BJ (cell line): ENCODE measurements at regions not wholly inside any gene's neighbourhood (a gene's known extent, or its start where the extent isn't known, plus 50 kb on each side); places are given as distances from the start of the nearest gene placed in this dataset.
A peak's percentile ranks its signal among the peaks of the same experiment; 100 is the strongest.

Source experiments
- CTCF ChIA-PET: fragments of 350-600 bp; formaldehyde crosslinking; extraction: SDS; loops from one replicate; lab custom pipeline; 2021; ENCODE audit warnings: antibody characterized with exemption, inconsistent platforms; lab: Yijun Ruan, JAX
- POLR2A ChIA-PET: fragments of 300-600 bp; sonication (Branson Sonifier 250); formaldehyde crosslinking; extraction: SDS; loops from one replicate; lab custom pipeline; 2021; ENCODE audit warnings: antibody characterized with exemption; lab: Charles Lee
- DNase-seq: peaks from one replicate; pipeline ENCODE4 v3.0.0-alpha.2; 2011; ENCODE audit warnings: low read depth
- H3K27me3 ChIP-seq: 2 replicates; pipeline ENCODE4 v1.6.0; 2011; ENCODE audit warnings: low read length; ENCODE audit not compliant: control insufficient read depth, insufficient read depth
- H3K36me3 ChIP-seq: 2 replicates; pipeline ENCODE4 v1.5.1; 2011; ENCODE audit warnings: low read length; ENCODE audit not compliant: control insufficient read depth, insufficient read depth
- H3K4me3 ChIP-seq: 2 replicates; pipeline ENCODE4 v1.5.1; 2011; ENCODE audit warnings: low read depth, mild to moderate bottlenecking, control low read depth, low read length
- CTCF ChIP-seq: IDR thresholded peaks from 2 replicates; pipeline ENCODE4 v1.5.1; 2011; ENCODE audit warnings: low read depth, mild to moderate bottlenecking, control low read depth, inconsistent platforms, low read length, moderate library complexity; ENCODE audit not compliant: insufficient read depth

GRCh38 chrX:67288156-67288555, 255.7 kb upstream of the AR start:
- DNase-seq, result no peak
- ChIA-PET CTCF (no interaction called here), POLR2A (no interaction called here)
- TF ChIP-seq CTCF, result no peak
- Histone ChIP-seq H3K4me3 (no peak overlapping the region), H3K36me3 (no peaks in the 10 kb centered on the region), H3K27me3 (no peaks in the 10 kb centered on the region)

GRCh38 chrX:67289055-67289499, 254.7 kb upstream of the AR start:
- CTCF ChIA-PET, result no interaction called here
- no peaks in the 10 kb centered on the region for H3K36me3 ChIP-seq
- no peak for TF ChIP-seq CTCF
- H3K4me3 ChIP-seq, result no peak overlapping the region
- peak; percentile 1 for DNase-seq
- POLR2A ChIA-PET, result no interaction called here
- H3K27me3 ChIP-seq, result no peaks in the 10 kb centered on the region

- H3K36me3 ChIP-seq, result no peaks in the 10 kb centered on the region
- DNase-seq, result no peak
- H3K4me3 ChIP-seq, result no peak overlapping the region
- H3K27me3 ChIP-seq, result no peaks in the 10 kb centered on the region
- ChIA-PET POLR2A (no interaction called here), CTCF (no interaction called here)
- no peak for TF ChIP-seq CTCF
Observed at GRCh38 chrX:67290489-67291220, 253.2 kb upstream of the AR start.

GRCh38 chrX:67295924-67296323, 247.9 kb upstream of the AR start:
- CTCF ChIA-PET, result no interaction called here
- no peak for TF ChIP-seq CTCF
- H3K4me3 ChIP-seq, result no peak overlapping the region
- no peak for DNase-seq
- POLR2A ChIA-PET, result no interaction called here
- no peaks in the 10 kb centered on the region for H3K36me3 ChIP-seq
- H3K27me3 ChIP-seq, result no peaks in the 10 kb centered on the region

GRCh38 chrX:67296395-67296794, 247.4 kb upstream of the AR start:
- no peak for TF ChIP-seq CTCF

More at GRCh38 chrX:67296395-67296794, 247.4 kb upstream of the AR start:
- ChIA-PET CTCF (no interaction called here), POLR2A (no interaction called here)
- H3K36me3 ChIP-seq, result no peaks in the 10 kb centered on the region
- no peak for DNase-seq
- no peak overlapping the region for H3K4me3 ChIP-seq
- H3K27me3 ChIP-seq, result no peaks in the 10 kb centered on the region
